ENCODE measurements at regions not wholly inside any gene's neighbourhood (a gene's known extent, or its start where the extent isn't known, plus 50 kb on each side); places are given as distances from the start of the nearest gene placed in this dataset.

GRCh38 chr3:189557824-189558223 lies 73.4 kb upstream of the TP63 start:
- no peak for DNase-seq (ENCODE audit: low spot score)

- no peak for DNase-seq (ENCODE audit: low spot score)
These were observed 69.9 kb upstream of the TP63 start for GRCh38 chr3:189561256-189561655.

GRCh38 chr3:189563853-189564563 lies 67.2 kb upstream of the TP63 start:
- no peak for DNase-seq (ENCODE audit: low spot score)

GRCh38 chr3:189566550-189567130 lies 64.5 kb upstream of the TP63 start:
- no peak for DNase-seq (ENCODE audit: low spot score)

GRCh38 chr3:189567322-189567721 lies 63.9 kb upstream of the TP63 start:
- no peak for DNase-seq (ENCODE audit: low spot score)

GRCh38 chr3:189567766-189568420 lies 63.3 kb upstream of the TP63 start:
- DNase-seq (ENCODE audit: low spot score): no peak

- no peak for DNase-seq (ENCODE audit: low spot score)
These were observed 62.2 kb upstream of the TP63 start for GRCh38 chr3:189568961-189569360.

- no peak for DNase-seq (ENCODE audit: low spot score)
These were observed 61.7 kb upstream of the TP63 start for GRCh38 chr3:189569473-189569872.

- DNase-seq (ENCODE audit: low spot score): no peak
These were observed 60.3 kb upstream of the TP63 start for GRCh38 chr3:189570916-189571315.

- DNase-seq (ENCODE audit: low spot score): no peak
These were observed 58.9 kb upstream of the TP63 start for GRCh38 chr3:189572249-189572648.

- no peak for DNase-seq (ENCODE audit: low spot score)
These were observed 58.2 kb upstream of the TP63 start for GRCh38 chr3:189573004-189573403.

GRCh38 chr3:189576486-189576885 lies 54.7 kb upstream of the TP63 start:
- no peak for DNase-seq (ENCODE audit: low spot score)

- no peak for DNase-seq (ENCODE audit: low spot score)
These were observed 53.9 kb upstream of the TP63 start for GRCh38 chr3:189577050-189577951.

GRCh38 chr3:189580190-189580589 lies 51.0 kb upstream of the TP63 start:
- DNase-seq (ENCODE audit: low spot score): no peak
